ENCODE measurements at regions not wholly inside any gene's neighbourhood (a gene's known extent, or its start where the extent isn't known, plus 50 kb on each side); places are given as distances from the start of the nearest gene placed in this dataset.
"Not testable (repeated sequence)": the region's sequence is repeated elsewhere in the genome, so short reads cannot be mapped to it uniquely, and the experiment has no call there.

- DNase-seq (ENCODE audit: low read depth in 2 of 2), result no peak
Observed at GRCh38 chr3:153614140-153614539, 452.1 kb downstream of the RAP2B start.

DNA sequence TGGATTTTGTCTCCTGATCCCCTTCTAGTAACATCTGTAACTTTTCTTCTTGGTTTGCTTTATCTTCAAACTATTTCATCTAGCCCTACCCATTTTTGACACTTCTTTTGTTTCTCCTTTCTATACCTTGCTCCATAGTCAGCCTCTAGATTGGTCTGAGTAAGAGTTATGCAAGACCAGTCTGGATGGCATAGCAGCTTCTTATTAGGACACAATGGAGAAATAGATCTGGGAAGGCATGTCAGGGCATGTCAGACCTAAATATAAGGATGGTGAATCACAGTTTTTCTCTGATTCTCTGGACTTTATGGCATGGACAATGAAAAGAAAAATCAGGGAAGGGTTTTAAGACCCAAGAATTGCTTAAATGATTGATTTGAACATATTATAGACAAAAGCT lies 452.5 kb downstream of the RAP2B start:
- no peak for DNase-seq (ENCODE audit: low read depth in 2 of 2)

- no peak for DNase-seq (ENCODE audit: low read depth in 2 of 2)
Observed at GRCh38 chr3:153615863-153616262, 453.8 kb downstream of the RAP2B start.

- no peak for DNase-seq (ENCODE audit: low read depth in 2 of 2)
Observed at GRCh38 chr3:153617463-153617862, 455.4 kb downstream of the RAP2B start.

- DNase-seq (ENCODE audit: low read depth in 2 of 2), result no peak
Observed at GRCh38 chr3:153618176-153618575, 456.1 kb downstream of the RAP2B start.

GRCh38 chr3:153619268-153619667 lies 457.2 kb downstream of the RAP2B start:
- no peak for DNase-seq (ENCODE audit: low read depth in 2 of 2)

DNA sequence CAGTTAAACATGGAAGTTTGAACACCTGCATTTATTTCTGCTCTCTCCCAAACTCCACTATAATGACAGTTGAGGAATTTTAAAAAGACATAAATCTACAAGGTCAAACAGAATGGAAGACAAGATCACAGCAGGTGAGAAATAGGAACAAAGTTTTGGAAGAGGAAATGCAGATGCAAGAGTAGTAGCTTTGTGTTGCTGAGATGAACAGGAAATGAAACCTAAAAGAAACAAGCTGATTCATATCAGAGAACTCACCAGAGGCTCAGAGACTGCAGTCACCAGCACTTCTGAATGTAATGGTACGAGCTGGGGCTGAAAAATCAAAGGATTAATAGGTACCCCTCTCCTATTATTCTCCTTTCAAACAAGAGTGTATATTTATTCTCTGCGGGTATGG lies 459.9 kb downstream of the RAP2B start:
- no peak for DNase-seq (ENCODE audit: low read depth in 2 of 2)

DNA sequence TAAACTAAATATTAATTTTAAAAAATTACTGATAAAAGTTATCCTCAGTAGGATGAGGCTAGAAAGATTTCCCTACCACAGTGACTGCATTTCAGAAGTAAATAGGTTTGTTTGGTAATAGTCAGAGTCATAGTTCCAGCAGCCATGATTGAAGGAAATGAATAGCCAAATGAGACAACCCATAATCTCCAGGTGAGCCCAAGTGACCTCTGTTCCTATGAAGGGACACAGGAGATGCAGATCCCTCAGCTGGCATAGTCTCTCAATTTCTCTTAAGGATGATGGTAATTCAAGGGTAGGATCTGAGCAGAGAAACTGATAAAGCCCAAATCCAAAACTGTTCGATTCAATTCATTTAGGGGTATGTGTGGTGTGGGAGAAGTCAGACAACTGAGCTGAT lies 461.8 kb downstream of the RAP2B start:
- DNase-seq (ENCODE audit: low read depth in 2 of 2), result no peak

GRCh38 chr3:153624310-153625030 lies 462.4 kb downstream of the RAP2B start:
- DNase-seq (ENCODE audit: low read depth in 2 of 2), result no peak

- DNase-seq (ENCODE audit: low read depth in 2 of 2), result no peak
Observed at GRCh38 chr3:153625506-153625905, 463.5 kb downstream of the RAP2B start.

GRCh38 chr3:153626158-153626557 lies 464.1 kb downstream of the RAP2B start:
- DNase-seq (ENCODE audit: low read depth in 2 of 2), result no peak

- no peak for DNase-seq (ENCODE audit: low read depth in 2 of 2)
Observed at GRCh38 chr3:153628591-153628990, 466.6 kb downstream of the RAP2B start.

DNA sequence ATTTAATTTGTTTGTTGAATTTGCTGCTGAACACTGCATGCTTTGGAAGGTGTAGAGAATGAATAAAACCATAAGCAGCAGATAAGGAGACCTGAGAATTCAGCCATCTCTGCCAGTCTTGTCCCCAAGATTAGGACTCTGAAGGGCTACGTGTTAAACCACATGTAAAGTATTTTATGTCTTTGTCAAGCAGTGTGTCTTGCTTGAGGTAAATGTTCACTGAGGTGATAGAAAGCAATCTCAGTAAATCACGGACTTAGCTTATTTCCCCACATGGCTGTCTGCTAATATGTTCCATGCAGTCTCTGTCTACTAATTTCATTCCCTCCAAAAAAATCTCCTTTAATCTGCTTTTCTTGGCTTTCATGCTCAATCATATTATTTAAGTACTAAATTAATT lies 467.1 kb downstream of the RAP2B start:
- no peak for DNase-seq (ENCODE audit: low read depth in 2 of 2)

DNA sequence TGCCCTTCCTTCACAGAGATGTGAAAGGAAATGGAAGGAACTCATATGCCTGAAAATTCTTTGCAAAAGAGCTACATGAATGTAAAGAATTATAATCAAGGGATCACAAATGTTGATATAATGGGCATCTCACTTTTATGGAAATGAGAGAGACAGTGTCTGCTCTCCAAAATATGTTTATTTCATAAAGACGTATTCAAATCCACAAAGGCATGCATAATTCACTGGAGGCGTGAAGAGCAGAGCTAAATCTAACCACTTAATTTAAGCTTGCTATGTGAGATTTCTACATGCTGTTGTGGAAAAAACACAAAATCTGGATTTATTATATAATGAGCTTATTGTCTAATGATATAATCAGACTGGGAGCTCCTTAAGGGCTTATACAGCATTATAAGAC lies 469.1 kb downstream of the RAP2B start:
- DNase-seq (ENCODE audit: low read depth in 2 of 2), result no peak

- DNase-seq (ENCODE audit: low read depth in 2 of 2), result no peak
Observed at GRCh38 chr3:153631664-153632063, 469.6 kb downstream of the RAP2B start.

DNA sequence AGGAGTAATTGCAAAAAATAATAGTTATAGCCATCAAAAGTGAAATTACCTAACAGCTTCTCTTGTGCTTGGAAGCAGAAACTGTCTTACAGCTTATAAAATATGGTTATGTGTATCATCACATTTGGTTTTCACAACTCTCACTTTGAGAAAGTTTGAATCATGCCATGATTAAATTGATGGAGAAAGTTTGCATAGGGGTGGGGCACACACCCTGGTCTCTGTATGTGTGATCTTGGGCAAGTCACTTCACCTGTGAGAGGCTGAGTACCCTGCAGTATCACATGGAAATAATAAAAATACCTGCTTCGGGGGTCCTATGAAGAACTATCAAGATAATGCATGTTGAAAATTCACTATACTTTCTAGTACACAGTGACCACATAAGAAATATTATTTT lies 471.4 kb downstream of the RAP2B start:
- DNase-seq (ENCODE audit: low read depth in 2 of 2), result no peak

DNA sequence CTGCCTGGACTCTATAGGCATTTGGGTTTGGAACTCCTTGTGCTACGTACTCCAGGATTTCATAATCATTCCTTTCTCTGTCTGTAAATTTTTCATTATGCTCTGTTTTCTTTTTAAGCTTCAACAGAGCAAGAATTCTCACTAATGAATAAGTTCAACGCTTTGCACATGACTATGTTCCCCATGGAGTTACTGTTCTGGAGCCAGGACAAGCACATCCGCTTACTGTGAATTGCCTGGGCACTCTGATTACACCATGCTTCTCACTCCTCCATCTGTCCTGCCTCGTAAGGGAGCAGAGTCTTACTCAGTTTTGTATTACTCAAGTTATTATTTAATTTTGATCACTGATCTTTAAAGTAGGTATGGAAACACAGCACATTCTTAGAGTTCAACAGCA lies 472.7 kb downstream of the RAP2B start:
- DNase-seq (ENCODE audit: low read depth in 2 of 2), result no peak

DNA sequence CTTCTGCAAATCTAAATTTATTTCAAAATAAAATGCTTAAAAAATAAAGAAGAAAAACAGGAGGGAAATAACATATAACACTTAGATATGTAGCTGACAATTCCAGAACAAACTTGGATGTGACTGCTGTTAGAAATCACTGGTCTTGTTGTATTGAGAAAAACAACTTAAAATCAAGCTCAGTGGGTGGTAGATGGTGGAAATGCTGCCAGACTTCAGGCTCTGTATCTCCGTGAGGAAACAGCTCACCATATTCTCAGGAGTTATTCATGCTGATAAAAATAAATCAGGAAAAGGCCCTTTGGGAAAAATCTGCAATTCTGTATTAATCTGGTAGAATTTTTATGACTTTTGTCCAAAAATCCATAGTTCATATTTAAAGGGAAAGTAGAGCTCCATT lies 477.6 kb downstream of the RAP2B start:
- DNase-seq (ENCODE audit: low read depth in 2 of 2), result no peak

- no peak for DNase-seq (ENCODE audit: low read depth in 2 of 2)
Observed at GRCh38 chr3:153640689-153641665, 479.0 kb downstream of the RAP2B start.

DNA sequence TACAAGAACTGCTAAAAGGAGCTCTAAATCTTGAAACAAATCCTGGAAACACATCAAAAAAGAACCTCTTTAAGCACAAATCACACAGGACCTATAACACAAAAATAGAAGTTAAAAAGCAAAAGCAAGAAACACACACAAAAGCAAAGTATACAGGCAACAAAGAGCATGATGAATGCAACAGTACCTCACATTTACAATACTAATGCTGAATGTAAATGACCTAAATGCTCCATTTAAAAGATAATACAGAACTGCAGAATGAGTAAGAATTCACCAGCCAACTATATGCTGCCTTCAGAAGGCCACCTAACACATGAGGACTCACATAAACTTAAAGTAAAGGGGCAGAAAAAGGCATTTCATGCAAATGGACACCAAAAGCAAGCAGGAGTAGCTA lies 478.6 kb upstream of the ARHGEF26 start:
- DNase-seq (ENCODE audit: low read depth in 2 of 2), result not testable (repeated sequence)

DNA sequence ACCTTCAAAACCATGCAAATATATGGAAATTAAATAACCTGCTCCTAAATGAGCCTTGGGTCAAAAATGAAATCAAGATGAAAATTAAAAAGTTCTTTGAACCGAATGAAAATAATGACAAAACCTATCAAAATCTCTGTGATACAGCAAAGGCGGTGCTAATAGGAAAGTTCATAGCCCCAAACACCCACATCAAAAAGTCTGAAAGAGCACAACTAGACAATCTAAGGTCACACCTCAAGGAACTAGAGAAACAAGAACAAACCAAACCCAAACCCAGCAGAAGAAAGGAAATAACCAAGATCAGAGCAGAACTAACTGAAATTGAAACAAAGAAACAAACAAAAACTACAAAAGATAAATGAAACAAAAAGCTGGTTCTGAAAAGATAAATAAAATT lies 477.7 kb upstream of the ARHGEF26 start:
- not testable (repeated sequence) for DNase-seq (ENCODE audit: low read depth in 2 of 2)

GRCh38 chr3:153649286-153649839 lies 471.8 kb upstream of the ARHGEF26 start:
- no peak for DNase-seq (ENCODE audit: low read depth in 2 of 2)

- DNase-seq (ENCODE audit: low read depth in 2 of 2), result no peak
Observed at GRCh38 chr3:153652076-153652475, 469.1 kb upstream of the ARHGEF26 start.

All from stimulated activated CD8-positive, alpha-beta memory T cell treated with anti-CD3 and anti-CD28 coated beads, Interleukin-7, amount 100 ng/mL, for 1 hour (primary cell).